BLaER1 treated with 17β-estradiol and CSF1 and Interleukin-3, amounts not matched to agents 10 nM and 100 nM (cell line): ENCODE measurements at regions not wholly inside any gene's neighbourhood (a gene's known extent, or its start where the extent isn't known, plus 50 kb on each side); places are given as distances from the start of the nearest gene placed in this dataset.
A peak's percentile ranks its signal among the peaks of the same experiment; 100 is the strongest.
"Not testable (repeated sequence)": the region's sequence is repeated elsewhere in the genome, so short reads cannot be mapped to it uniquely, and the experiment has no call there.

Source experiments
- H3K27ac ChIP-seq, 11 experiments: shearing (Covaris generic); formaldehyde crosslinking; 2 replicates each; pipeline ENCODE4 v1.8.1; 2022
- H3K27me3 ChIP-seq, 11 experiments: shearing (Covaris generic); formaldehyde crosslinking; 2 replicates each; pipeline ENCODE4 v1.8.1; 2022
- H3K36me3 ChIP-seq, 11 experiments: shearing (Covaris generic); formaldehyde crosslinking; 2 replicates each; pipeline ENCODE4 v1.8.1; 2022
- H3K4me1 ChIP-seq, 10 experiments: shearing (Covaris generic); formaldehyde crosslinking; 2 replicates each; pipeline ENCODE4 v1.8.1; 2022
- H3K4me2 ChIP-seq, 11 experiments: shearing (Covaris generic); formaldehyde crosslinking; 2 replicates each; pipeline ENCODE4 v1.8.1; 2022
- H3K4me3 ChIP-seq, 10 experiments: shearing (Covaris generic); formaldehyde crosslinking; 2 replicates each; pipeline ENCODE4 v1.8.1; 2022
- H3K9ac ChIP-seq, 11 experiments: shearing (Covaris generic); formaldehyde crosslinking; 2 replicates each; pipeline ENCODE4 v1.8.1; 2022
- H3K9me3 ChIP-seq, 11 experiments: shearing (Covaris generic); formaldehyde crosslinking; replicated peaks in 1 of 11; 2 replicates each; pipeline ENCODE4 v1.8.1; 2022
- H4K20me1 ChIP-seq, 11 experiments: shearing (Covaris generic); formaldehyde crosslinking; 2 replicates each; pipeline ENCODE4 v1.8.1; 2022
- Cebpa-rat ChIP-seq, 11 experiments: shearing (Covaris generic); IDR thresholded peaks; 2 replicates each; pipeline ENCODE4 v1.8.1; 2022

DNA sequence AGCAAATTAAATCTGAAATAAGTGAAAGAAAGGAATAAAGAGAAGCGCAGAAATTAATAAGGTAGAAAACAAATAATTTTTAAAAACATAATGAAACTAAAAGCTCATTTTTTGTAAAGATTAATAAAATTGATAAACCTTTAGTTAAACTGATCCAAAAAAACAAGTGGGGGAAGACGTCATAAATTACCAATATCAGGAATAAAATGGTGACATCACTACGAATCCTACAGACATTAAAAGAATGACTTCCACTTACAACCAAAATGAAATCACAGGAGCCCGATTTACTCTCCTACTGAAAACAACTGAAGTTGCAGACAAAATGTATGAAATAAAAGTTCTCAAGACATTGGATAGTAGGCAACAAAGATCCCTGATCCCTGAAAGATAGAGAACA is 68.1 kb upstream of the IFFO2 start:
- Histone ChIP-seq H3K4me3 (no peak overlapping the region), H3K9ac (no peak overlapping the region), H3K36me3 (no peaks in the 10 kb centered on the region), H3K27me3 (no peaks in the 10 kb centered on the region), H3K27ac (no peak overlapping the region), H3K4me2 (no peak overlapping the region), H3K4me1 (peaks cover 0 to 13% (median 8%) of the 10 kb centered on the region in 10 experiments; a peak in 11 of 20 replicates), H4K20me1 (no peaks in the 10 kb centered on the region), H3K9me3 (peaks cover 0 to 11% (median 0%) of the 10 kb centered on the region in 11 experiments; a peak in 2 of 22 replicates)
- TF ChIP-seq Cebpa-rat (IDR thresholded peaks at IDR 0.05): no peak

DNA sequence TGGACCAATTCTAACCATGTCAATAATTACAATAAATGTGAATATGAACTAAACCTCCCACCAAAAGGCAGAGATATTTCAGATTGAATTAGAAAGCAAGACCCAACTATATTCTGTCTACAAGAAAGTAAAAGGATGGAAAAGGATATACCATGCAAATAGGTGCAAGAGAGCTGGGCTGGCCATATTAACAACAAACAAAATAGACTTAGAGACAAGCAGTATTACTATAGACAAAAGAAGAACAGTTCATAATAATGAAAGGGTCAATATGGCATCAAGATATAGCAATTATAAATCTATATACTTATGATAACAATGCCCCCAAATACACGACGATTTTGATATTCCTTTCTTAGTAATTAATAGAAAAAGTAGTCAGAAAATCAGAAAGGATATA is 67.3 kb upstream of the IFFO2 start:
- Histone ChIP-seq H3K4me2 (no peak overlapping the region), H3K36me3 (no peaks in the 10 kb centered on the region), H3K4me1 (peaks cover 0 to 8% (median 3%) of the 10 kb centered on the region in 10 experiments; a peak in 7 of 20 replicates), H3K27ac (no peak overlapping the region), H3K9ac (no peak overlapping the region), H4K20me1 (no peaks in the 10 kb centered on the region), H3K9me3 (peaks cover 0 to 16% (median 0%) of the 10 kb centered on the region in 11 experiments; a peak in 3 of 22 replicates), H3K27me3 (no peaks in the 10 kb centered on the region), H3K4me3 (no peak overlapping the region)
- no peak for TF ChIP-seq Cebpa-rat (IDR thresholded peaks at IDR 0.05)

DNA sequence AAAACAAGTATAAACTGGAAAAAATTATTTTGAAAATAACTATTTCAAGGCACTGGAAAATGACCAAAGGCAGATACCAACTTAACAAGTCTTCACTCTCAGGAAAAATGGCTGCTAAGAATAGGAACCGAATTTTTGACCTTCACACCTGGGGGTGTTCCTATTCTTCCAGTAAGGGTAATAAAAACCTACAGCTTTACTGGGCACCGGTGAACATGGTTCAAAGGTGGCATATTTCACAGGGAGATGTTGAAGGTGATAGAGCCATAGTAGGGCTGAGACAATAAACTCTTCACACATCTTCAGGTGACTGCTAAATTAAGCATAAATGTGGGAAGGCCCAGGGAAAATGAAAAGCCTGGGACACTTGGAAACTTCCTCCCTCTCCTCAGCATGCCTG is 65.4 kb upstream of the IFFO2 start:
- Histone ChIP-seq H3K4me3 (no peak overlapping the region), H3K27ac (no peak overlapping the region), H3K9ac (no peak overlapping the region), H3K4me1 (no peaks in the 10 kb centered on the region), H3K9me3 (peaks cover 0 to 16% (median 0%) of the 10 kb centered on the region in 11 experiments; a peak in 3 of 22 replicates), H3K4me2 (no peak overlapping the region), H4K20me1 (no peaks in the 10 kb centered on the region), H3K27me3 (no peaks in the 10 kb centered on the region), H3K36me3 (no peaks in the 10 kb centered on the region)
- no peak for TF ChIP-seq Cebpa-rat (IDR thresholded peaks at IDR 0.05)

DNA sequence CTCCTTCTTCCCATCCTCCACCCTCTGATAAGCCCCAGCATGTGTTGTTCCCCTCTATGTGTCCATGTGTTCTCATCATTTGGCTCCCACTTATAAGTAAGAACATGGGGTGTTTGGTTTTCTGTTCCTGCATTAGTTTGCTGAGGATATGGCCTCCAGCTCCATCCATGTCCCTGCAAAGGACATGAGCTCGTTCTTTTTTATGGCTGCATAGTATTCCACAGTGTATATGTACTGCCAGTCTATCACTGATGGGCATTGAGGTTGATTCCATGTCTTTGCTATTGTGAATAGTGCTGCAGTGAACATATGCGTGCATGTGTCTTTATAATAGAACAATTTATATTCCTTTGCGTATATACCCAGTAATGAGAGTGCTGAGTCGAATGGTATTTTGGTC is 62.8 kb upstream of the IFFO2 start:
- H4K20me1 ChIP-seq, H3K4me1 ChIP-seq, H3K27me3 ChIP-seq, H3K4me2 ChIP-seq, H3K36me3 ChIP-seq, H3K27ac ChIP-seq, H3K9me3 ChIP-seq, H3K9ac ChIP-seq, H3K4me3 ChIP-seq: not testable (repeated sequence)

DNA sequence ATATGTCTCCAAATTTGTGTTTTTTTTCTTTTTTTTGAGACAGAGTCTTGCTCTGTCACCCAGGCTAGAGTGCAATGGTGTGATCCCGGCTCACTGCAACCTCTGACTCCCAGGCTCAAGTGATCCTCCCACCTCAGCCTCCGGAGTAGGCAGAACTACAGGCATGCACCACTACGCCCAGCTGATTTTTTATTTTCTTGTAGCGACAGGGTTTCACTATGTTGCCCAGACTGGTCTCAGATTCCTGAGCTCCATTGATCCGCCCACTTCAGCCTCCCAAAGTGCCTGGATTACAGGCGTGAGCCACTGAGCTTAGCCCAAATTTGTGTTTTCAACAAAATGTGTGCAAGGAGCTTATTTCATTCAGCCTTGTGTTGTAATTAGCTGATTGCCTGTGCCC is 59.0 kb upstream of the IFFO2 start:
- H3K4me3 ChIP-seq: no peak overlapping the region
- H3K27me3 ChIP-seq: no peaks in the 10 kb centered on the region
- H3K36me3 ChIP-seq: no peaks in the 10 kb centered on the region
- peaks cover 24 to 32% (median 31%) of the 10 kb centered on the region in 10 experiments for H3K4me1 ChIP-seq
- H3K9ac ChIP-seq: no peak overlapping the region
- no peak overlapping the region for H3K27ac ChIP-seq
- H4K20me1 ChIP-seq: no peaks in the 10 kb centered on the region
- H3K4me2 ChIP-seq: no peak overlapping the region
- TF ChIP-seq Cebpa-rat (IDR thresholded peaks at IDR 0.05): no peak
- peaks cover 0 to 5% (median 0%) of the 10 kb centered on the region in 11 experiments; a peak in 2 of 22 replicates for H3K9me3 ChIP-seq

DNA sequence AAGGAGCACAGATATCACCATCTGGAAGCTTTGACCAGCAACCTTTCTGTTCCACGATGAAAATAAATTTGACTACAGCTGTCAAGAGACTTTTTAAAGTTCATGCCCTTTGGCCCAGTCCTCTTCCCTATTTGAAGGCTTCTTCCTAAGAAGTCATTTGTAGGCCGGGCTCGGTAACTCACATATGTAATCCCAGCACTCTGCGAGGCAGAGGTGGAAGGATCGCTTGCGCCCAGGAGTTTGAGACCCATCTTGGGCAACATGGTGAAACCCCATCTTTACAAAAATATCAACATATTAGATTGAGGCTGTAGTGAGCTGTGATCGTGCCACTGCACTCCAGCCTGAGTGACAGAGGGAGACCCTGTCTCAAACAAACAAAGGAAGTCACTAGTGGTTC is 58.3 kb upstream of the IFFO2 start:
- Histone ChIP-seq H3K9ac (no peak overlapping the region), H3K27me3 (no peaks in the 10 kb centered on the region), H3K36me3 (no peaks in the 10 kb centered on the region), H3K4me3 (no peak overlapping the region), H3K4me1 (peaks cover 29 to 39% (median 33%) of the 10 kb centered on the region in 10 experiments), H4K20me1 (no peaks in the 10 kb centered on the region), H3K27ac (no peak overlapping the region), H3K9me3 (peaks cover 0 to 5% (median 0%) of the 10 kb centered on the region in 11 experiments; a peak in 2 of 22 replicates), H3K4me2 (peak overlapping the region in 8 of 11 experiments; percentile 2 to 49 (median 21); a peak in 6 of 22 replicates)
- TF ChIP-seq Cebpa-rat (IDR thresholded peaks at IDR 0.05): no peak

DNA sequence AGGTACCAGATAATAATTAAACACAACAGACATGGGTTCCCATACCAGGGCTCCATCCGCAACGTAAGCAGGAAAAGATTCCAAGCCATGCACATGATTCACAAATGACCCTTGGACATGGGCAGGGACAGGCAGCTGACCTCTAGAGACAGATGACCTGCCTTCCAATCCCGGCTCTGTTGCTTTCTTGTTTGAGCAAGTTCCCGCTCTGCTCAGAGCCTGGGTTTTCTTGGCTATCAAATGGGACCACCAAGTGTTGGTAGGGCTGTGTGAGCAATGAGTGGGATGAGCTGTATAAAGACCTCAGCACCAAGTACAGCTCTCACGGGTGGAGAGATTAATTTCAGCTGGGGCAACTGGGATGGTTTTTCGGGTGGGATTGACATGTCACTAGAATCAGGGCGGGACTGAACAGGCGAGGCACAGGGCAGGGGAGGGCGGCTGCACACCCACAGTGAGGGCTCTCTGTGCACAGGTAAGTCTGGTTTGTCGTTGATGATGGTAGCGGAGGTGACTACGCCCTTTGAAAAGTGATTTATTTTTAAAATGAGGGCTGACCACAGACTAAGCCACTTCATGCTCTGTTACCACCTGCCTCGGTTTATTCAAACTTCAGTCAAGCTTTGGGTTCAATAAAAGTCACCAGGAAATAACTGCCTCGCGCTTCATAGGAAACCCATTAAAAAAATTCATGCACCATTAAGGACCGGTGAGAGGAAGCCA is 57.5 kb upstream of the IFFO2 start:
- Histone ChIP-seq H3K4me1 (peaks cover 32 to 43% (median 38%) of the 10 kb centered on the region in 10 experiments), H4K20me1 (no peaks in the 10 kb centered on the region), H3K27ac (no peak overlapping the region), H3K9me3 (0 out of 22 replicates have a peak, but pooled peaks cover 0 to under 1% (median 0%) of the 10 kb centered on the region in 11 experiments), H3K36me3 (no peaks in the 10 kb centered on the region), H3K27me3 (no peaks in the 10 kb centered on the region), H3K4me2 (peak overlapping the region in 8 of 11 experiments; percentile 2 to 49 (median 21); a peak in 8 of 22 replicates), H3K4me3 (no peak overlapping the region), H3K9ac (no peak overlapping the region)
- no peak for TF ChIP-seq Cebpa-rat (IDR thresholded peaks at IDR 0.05)

DNA sequence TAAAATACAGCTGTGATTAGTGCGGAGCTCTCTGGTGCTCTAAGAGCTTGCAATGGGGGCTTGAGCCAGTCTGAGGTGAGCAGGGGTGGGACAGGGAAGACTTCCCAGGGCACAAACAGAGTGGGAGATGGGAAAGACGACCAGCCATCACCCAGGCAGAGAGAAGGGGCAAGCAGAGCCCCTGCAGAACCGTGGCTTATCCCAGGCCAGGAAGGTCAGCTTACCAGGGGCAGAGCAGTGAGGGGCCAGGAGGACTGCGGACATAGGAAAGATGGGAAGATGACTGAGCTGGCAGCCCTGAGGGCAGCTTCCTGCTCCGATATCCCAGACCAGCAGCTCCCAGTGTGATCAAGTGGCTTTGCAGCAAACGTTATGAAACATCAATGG is 55.4 kb upstream of the IFFO2 start:
- no peaks in the 10 kb centered on the region for H4K20me1 ChIP-seq
- 0 out of 22 replicates have a peak overlapping the region, but pooled peaks of 1 of the 11 experiments have one; percentile 35 for H3K9ac ChIP-seq
- no peak for TF ChIP-seq Cebpa-rat (IDR thresholded peaks at IDR 0.05)
- H3K4me2 ChIP-seq: peak overlapping the region in 10 of 11 experiments; percentile 13 to 87 (median 70); a peak in 17 of 22 replicates
- peaks cover 32 to 43% (median 38%) of the 10 kb centered on the region in 10 experiments for H3K4me1 ChIP-seq
- H3K36me3 ChIP-seq: no peaks in the 10 kb centered on the region
- no peak overlapping the region for H3K4me3 ChIP-seq
- no peaks in the 10 kb centered on the region for H3K9me3 ChIP-seq
- H3K27me3 ChIP-seq: no peaks in the 10 kb centered on the region
- peak overlapping the region in 5 of 11 experiments; percentile 13 to 68 (median 28); a peak in 4 of 22 replicates for H3K27ac ChIP-seq

DNA sequence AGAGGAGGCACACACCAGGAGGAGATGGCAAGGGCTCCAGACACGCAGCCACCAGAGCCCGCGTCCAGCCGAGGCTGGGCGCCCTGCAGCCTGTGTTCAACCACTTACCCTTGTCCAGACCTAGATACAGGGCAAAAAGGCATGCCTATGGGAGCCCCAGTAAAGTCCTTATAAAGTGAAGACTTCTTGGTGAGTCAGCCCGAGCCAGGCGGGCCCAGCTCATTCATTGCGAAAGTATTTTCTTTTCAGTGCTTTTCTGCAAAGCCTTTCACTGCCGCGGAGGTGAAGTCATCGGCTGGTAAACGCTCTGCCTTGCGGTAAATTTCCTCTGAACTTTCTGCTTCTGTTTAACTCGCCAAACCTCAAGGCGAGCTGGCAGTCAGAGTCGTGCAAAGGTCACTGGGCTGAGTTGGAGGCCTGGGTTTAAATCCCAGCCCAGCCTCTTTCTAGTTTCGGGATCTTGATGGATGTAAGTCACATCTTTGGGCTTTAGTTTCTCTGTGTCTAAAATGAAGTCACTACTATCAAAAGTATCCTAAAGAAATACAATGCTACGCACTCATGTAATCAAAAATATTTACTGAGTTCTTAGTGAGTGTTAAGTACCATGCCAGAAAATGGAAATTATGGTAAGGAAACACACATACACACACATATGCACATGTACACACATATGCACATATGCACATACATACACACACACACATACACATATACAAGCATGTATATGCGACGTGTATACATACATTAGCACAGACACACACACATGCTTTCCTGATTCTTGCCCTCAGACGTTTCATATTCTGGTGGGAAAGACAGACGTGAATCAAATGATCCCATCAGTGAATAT is 54.7 kb upstream of the IFFO2 start:
- Histone ChIP-seq H3K9ac (peak overlapping the region in 3 of 11 experiments; percentile 7 to 38 (median 27); a peak in 3 of 22 replicates), H3K27me3 (no peaks in the 10 kb centered on the region), H3K9me3 (no peaks in the 10 kb centered on the region), H3K27ac (peak overlapping the region in 8 of 11 experiments; percentile 21 to 68 (median 56); a peak in 17 of 22 replicates), H3K4me3 (no peak overlapping the region), H4K20me1 (no peaks in the 10 kb centered on the region), H3K36me3 (no peaks in the 10 kb centered on the region), H3K4me2 (peak overlapping the region; percentile 14 to 87 (median 69); a peak in 21 of 22 replicates), H3K4me1 (peaks cover 32 to 43% (median 38%) of the 10 kb centered on the region in 10 experiments)
- peak in 8 of 11 experiments; percentile 39 to 88 (median 74); a peak in 13 of 22 replicates for TF ChIP-seq Cebpa-rat (IDR thresholded peaks at IDR 0.05)
